DMS79 treated with DMSO at 0.1 percent for 48 hours (cell line): ENCODE measurements at regions not wholly inside any gene's neighbourhood (a gene's known extent, or its start where the extent isn't known, plus 50 kb on each side); places are given as distances from the start of the nearest gene placed in this dataset.
"Not testable (repeated sequence)": the region's sequence is repeated elsewhere in the genome, so short reads cannot be mapped to it uniquely, and the experiment has no call there.

Source experiments
- DNase-seq: peaks from one replicate; lab custom pipeline; 2025; lab: John Stamatoyannopoulos, UW

DNA sequence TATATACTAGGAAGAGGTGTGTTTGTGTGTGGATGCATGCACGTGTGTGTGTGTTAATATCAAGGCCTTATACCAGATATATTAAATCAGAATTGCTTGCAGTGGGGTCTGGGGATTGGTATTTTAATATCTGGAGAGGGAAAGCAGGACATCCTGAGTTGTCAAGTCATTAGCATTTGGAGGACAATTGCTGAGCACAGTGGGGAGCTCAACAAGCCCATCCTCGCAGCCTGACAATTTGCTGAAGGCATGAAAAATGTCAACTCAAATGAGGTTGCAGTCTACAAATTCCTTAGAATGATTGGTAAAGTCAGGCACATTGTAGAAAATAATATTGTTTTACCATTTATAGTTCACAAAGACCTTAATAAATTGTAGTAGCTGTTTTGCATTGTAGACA, 627.4 kb downstream of the LRRC70 start:
- DNase-seq = no peak

GRCh38 chr5:63201738-63202137, 623.1 kb downstream of the LRRC70 start:
- DNase-seq = no peak

DNA sequence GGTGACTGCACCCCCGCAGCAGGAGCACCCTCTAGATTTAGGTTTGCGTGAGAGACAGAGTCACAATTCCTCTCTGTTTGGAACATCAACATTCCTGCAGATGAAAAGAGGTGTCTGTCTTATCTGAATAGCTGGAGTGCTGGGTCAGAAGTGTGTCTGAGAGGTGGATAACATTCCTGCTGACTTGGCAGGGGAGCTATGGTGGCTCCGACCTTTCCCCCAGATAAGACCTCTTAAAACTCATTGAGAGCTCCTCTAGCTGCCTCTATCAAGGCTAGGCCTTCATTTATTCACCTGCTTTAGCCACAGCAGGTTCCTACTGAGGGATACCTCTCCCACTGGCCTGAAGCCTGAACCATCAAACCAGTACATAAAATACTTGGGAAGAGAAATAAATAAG, 615.5 kb downstream of the LRRC70 start:
- DNase-seq = no peak

- not testable (repeated sequence) for DNase-seq
Measured at GRCh38 chr5:63180190-63180589, 601.6 kb downstream of the LRRC70 start.

DNA sequence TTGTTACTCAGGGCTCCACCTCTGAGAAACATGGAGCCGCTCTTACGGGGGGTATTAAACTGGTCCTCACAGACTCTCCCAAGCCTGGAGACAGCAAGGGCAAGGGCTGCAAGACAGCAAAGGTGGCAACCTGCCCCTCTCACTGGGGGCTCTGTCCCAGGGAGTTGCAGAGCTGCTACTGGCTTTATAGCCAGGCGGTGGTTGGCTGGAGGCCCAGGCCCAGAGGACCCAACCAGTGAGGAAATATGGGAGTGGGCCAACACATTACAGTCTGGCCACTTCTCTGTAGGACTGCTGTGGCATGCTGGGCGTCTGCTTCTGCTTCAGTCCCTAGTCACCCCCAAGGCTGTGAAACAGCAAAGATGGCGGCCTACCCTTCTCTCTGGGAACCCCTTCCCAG, 597.2 kb downstream of the LRRC70 start:
- no peak for DNase-seq

- DNase-seq = no peak
Measured at GRCh38 chr5:63170486-63170885, 591.9 kb downstream of the LRRC70 start.

DNA sequence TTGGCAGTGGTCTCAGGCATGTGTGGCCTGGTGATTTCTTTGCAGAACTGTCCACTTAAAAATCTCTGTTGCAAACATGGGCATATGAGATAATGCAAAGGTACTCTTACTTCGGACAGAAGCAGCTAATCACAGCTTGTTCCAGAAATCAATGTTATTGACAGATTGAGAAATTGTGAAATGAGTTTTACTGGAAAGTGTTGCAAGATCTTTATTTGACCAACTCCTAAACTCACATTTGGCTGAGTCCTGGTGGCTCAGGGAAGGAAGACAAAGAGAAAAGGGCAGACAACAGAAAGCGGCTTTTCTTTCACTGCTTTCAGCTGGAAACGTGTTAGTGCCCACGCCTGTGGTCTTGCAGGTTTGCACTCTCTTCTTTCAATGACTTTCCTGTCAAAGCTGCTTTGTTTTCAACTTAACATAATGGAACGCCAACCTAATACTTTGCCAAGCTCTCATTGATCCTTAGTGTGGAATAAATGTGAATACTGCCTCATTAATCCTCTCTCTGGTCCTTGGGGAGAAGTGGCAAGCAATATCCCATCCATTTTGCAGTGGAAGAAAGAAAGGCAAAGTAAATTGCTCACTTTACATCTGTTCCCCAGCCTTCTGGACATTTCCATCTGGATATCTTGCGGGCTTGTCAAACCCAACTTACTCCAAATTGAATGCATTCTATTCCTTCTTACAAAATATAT, 586.4 kb downstream of the LRRC70 start:
- DNase-seq = no peak

GRCh38 chr5:63164339-63164738, 585.7 kb downstream of the LRRC70 start:
- no peak for DNase-seq

- DNase-seq = no peak
Measured at GRCh38 chr5:63155310-63155631, 576.7 kb downstream of the LRRC70 start.

DNA sequence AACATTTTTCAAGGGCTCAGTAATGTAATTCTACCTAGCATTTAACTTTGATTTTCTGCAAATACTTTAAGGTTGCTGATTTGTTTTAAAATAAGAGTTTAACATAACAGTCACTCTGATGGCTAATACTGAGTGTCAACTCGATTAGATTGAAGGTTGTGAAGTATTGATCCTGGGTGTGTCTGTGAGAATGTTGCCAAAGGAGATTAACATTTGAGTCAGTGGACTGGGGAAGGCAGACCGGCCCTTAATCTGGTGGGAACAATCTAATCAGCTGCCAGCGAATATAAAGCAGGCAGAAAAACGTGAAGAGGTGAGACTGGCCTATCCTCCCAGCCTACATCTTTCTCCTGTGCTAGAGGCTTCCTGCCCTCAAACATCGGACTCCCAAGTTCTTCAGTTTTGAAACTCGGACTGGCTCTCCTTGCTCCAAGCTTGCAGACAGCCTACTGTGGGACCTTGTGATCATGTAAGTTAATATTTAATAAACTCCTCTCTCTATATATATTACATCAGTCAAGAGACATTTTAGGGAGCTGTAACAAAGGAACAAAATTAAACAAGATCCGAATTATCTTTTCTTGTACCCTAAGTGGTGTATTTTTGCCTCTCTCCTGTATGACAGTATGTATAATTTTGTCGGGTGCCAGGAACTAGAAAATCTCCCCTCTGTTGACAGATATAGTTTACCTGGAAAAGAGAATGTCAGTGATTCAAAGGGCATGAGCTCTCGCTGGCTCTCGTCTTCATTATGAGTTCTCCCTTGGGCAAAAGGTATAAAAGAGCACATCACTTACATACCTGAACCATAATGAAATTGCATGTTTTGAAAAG, 576.1 kb downstream of the LRRC70 start:
- no peak for DNase-seq

- DNase-seq = no peak
Measured at GRCh38 chr5:63152871-63153270, 574.3 kb downstream of the LRRC70 start.

DNA sequence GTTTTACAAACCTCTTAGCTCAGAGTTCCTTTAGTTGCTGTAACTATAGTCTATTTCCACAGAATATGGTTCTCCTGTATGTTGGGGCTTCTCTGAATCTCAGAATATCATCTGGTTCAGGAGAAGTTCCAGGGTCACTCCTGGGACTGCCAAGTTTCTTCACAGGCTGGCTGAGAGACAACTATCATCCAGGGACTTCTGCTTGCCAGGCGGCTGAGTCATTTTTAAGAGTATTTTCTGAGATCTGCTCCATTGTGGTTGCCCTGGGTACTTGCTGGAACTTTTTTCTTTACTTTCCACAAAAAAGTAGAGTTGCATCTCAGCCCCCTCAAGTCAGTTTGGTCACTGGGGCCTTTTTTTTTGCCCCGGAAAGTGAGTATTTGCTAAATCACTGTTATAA, 566.5 kb downstream of the LRRC70 start:
- DNase-seq = no peak

DNA sequence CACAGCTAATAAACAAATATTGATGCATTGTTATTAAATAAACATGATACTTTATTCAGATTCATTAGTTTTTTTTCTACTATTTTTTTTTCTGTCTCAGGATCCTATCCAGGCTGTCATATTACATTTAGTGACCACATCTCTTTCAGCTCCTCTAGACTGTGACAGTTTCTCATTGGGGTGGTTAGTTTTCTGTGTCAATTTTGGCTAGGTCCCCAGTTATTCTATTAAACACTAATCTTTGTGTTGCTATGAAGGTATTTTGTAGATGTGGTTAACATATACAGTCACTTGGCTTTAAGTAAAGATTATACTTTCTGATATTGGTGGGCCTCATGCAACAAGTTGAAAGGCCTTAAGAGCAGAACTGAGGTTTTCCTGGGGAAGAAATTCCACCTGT, 563.0 kb downstream of the LRRC70 start:
- DNase-seq = no peak

- no peak for DNase-seq
Measured at GRCh38 chr5:63135291-63135690, 556.7 kb downstream of the LRRC70 start.

- DNase-seq = no peak
Measured at GRCh38 chr5:63131626-63132285, 553.1 kb downstream of the LRRC70 start.

DNA sequence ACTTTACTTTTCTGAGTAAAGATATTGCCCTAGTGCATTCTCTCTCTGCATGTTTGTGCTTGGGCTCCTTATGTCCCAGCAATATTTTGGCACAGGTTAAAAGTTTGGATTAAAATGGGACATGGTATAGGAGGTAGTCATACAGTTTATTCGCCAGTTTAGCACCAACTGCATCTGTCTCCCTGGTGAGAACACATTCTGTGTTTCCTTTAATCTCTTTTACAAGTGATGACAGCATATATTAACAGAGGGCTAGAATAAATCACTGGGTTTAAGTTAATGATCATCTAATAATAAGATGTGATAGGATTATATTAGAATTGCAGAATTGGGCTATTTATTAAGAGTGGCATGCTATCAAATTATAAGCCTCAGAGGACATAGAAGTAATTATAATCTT, 550.1 kb downstream of the LRRC70 start:
- no peak for DNase-seq

DNA sequence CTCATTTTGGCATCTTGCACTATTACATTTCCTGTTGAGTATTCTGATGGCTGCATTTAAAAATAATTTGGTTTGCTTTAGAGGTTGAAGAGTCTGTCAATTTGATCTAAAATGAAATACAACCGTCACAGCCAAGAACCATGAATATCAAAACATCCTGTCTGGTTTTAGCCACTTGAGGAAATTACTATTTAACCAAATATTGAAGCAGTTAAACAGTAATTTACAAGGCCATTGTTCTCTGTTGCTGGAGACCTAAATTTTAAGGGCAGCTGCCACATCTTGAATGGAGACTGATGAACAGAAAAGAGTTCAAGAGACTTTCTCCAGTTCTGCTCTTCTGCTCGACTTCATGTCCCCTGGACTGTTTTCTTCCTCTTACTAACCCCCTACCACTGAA, 549.4 kb downstream of the LRRC70 start:
- DNase-seq = peak; percentile 18

DNA sequence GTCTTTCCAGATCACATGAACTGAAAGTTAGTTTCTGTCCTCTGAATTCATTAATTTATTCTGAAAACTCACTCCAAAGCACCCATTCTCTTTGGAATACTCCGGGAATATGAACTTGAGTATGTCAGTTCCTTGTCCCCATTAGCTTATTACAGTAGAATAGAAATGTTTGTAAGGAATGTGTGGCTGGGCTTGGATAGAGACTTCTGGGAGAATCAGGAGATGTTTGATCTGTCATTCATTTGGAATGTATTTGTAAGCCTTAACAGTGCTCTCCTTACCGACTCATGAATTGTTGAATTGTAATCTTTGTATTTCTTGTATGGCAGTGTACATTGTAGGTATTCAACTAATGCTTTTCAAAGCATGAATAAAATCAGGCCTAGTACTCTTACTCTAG, 548.4 kb downstream of the LRRC70 start:
- no peak for DNase-seq

DNA sequence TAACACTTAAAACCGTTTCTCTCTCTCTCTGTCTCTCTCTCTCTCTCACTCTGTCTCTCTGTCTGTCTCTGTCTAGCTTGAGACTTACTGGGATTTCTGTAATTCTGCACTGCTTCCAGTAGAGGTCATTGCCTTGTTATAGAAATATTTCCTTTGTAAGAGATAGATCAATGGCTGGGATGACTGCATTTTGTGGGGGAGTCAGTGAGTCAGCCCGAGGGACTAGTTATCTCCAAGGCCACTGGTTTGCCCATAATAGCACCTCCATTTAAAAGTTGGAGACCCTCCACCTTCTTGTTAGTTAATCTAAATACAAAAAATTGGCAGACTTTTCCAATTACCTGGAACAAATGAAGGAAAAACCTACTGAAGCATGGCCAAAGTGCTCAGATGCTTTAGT, 547.2 kb downstream of the LRRC70 start:
- DNase-seq = no peak

GRCh38 chr5:63125392-63125791, 546.8 kb downstream of the LRRC70 start:
- no peak for DNase-seq

DNA sequence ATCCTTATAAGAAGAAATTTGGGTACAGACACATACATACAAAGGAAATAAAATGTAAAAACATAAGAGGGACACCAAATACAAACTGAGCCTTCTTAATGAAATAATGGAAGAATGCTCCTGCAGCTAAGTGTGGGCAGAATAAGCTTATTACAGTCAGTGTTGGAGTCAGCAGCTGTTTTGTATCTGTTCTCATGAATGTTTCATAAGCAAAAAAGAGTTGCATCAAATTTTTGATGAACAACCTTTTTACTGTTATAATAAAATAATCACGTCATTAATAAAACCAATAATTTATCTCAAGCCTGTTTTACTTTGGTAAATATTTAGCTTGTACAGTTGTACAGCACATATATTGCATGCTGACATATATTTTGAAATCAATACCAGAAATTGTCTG, 545.6 kb downstream of the LRRC70 start:
- no peak for DNase-seq

DNA sequence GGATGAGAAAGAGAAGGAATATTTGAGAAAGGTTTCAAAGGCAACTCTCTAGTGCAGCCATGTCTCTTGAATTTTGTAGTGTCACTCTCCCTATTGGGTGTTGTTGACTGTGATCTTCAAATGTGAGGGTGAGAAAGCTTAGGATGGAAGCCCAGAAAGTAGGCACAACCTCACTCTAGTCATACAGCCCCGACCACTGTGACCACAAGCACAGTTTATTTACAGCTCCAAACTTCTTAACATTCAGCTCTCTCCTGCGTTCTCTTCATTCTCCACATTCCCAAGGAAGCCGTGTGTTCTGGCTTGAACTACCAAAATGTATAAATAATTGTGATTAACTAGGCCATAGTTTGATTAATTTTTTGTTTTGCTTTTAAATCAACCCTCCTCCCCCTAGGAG, 542.9 kb downstream of the LRRC70 start:
- DNase-seq = no peak

GRCh38 chr5:63118221-63118620, 539.6 kb downstream of the LRRC70 start:
- no peak for DNase-seq
